HG03139 (cell line): ENCODE measurements at regions not wholly inside any gene's neighbourhood (a gene's known extent, or its start where the extent isn't known, plus 50 kb on each side); places are given as distances from the start of the nearest gene placed in this dataset.
"Not testable (repeated sequence)": the region's sequence is repeated elsewhere in the genome, so short reads cannot be mapped to it uniquely, and the experiment has no call there.

Source experiments
- ATAC-seq: cut with Tn5 transposase; IDR thresholded peaks from one replicate; pipeline ENCODE4 v1.9.1; 2021; ENCODE audit not compliant: unreplicated experiment

- no peak for ATAC-seq
Measured at GRCh38 chr11:8772571-8773519, 90.3 kb downstream of the RPL27A start.

GRCh38 chr11:8773916-8774539 lies 91.4 kb downstream of the RPL27A start:
- ATAC-seq, result no peak

- not testable (repeated sequence) for ATAC-seq
Measured at GRCh38 chr11:8774916-8775315, 92.3 kb downstream of the RPL27A start.

- ATAC-seq, result no peak
Measured at GRCh38 chr11:8775332-8775731, 92.7 kb downstream of the RPL27A start.

- ATAC-seq, result no peak
Measured at GRCh38 chr11:8775734-8776133, 93.1 kb downstream of the RPL27A start.

GRCh38 chr11:8776209-8776608 lies 93.6 kb downstream of the RPL27A start:
- no peak for ATAC-seq

GRCh38 chr11:8777907-8778767 lies 95.5 kb downstream of the RPL27A start:
- no peak for ATAC-seq

GRCh38 chr11:8779107-8779506 lies 96.5 kb downstream of the RPL27A start:
- ATAC-seq, result no peak

- no peak for ATAC-seq
Measured at GRCh38 chr11:8779732-8780131, 97.1 kb downstream of the RPL27A start.

- no peak for ATAC-seq
Measured at GRCh38 chr11:8784954-8785353, 102.4 kb downstream of the RPL27A start.

GRCh38 chr11:8785457-8785856 lies 102.9 kb downstream of the RPL27A start:
- no peak for ATAC-seq

- no peak for ATAC-seq
Measured at GRCh38 chr11:8785998-8786397, 103.4 kb downstream of the RPL27A start.

GRCh38 chr11:8786933-8787332 lies 104.3 kb downstream of the RPL27A start:
- ATAC-seq, result no peak

GRCh38 chr11:8787372-8787771 lies 104.8 kb downstream of the RPL27A start:
- ATAC-seq, result no peak

GRCh38 chr11:8788616-8789015 lies 106.0 kb downstream of the RPL27A start:
- ATAC-seq, result no peak

- no peak for ATAC-seq
Measured at GRCh38 chr11:8789864-8790263, 107.3 kb downstream of the RPL27A start.

GRCh38 chr11:8790968-8791367 lies 108.4 kb downstream of the RPL27A start:
- ATAC-seq, result no peak

- no peak for ATAC-seq
Measured at GRCh38 chr11:8792710-8793109, 110.1 kb downstream of the RPL27A start.

- no peak for ATAC-seq
Measured at GRCh38 chr11:8793114-8793777, 110.7 kb downstream of the RPL27A start.

GRCh38 chr11:8794126-8794525 lies 111.5 kb downstream of the RPL27A start:
- no peak for ATAC-seq

GRCh38 chr11:8794677-8795103 lies 112.1 kb downstream of the RPL27A start:
- no peak for ATAC-seq
